ENCODE measurements at regions not wholly inside any gene's neighbourhood (a gene's known extent, or its start where the extent isn't known, plus 50 kb on each side); places are given as distances from the start of the nearest gene placed in this dataset.
"Not testable (repeated sequence)": the region's sequence is repeated elsewhere in the genome, so short reads cannot be mapped to it uniquely, and the experiment has no call there.

DNA sequence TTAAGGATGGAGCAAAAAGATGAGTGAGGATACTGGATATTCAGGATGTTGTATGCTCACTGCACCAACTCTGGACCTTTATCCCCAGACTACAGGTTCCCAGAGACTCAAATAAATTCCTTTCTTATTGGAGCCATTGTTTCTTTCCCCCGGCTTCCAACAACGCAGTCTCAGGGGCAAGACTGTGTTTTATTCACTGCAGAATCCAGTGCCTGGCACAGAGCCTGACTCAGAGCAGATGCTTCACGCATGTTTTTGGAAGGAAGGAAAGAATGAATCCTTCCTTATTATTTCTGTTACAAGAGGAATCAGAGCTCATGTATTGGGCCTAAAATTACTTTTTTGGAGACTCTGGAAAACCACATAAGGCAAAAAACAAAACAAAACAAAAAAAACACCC is 96.0 kb upstream of the VGLL4 start:
- no peak for DNase-seq

DNA sequence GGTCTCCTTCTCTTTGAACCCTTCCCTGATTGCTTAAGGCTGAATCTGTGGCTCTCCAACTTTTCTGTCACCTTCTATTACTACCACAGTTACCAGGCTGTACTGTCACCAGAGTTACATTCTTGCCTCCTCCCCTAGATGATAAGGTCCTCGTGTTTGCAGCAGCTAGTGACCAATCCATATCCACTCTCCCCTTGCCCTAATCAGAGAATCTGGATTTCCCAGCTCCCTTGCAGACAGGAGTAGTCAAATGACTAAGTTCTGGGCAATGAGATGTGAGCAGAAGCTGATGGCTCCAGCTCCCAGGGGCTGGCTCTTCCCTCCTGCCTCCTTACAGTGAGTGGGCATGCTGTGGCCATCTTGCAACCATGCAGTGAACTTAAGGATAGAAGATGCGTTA is 95.4 kb upstream of the VGLL4 start:
- DNase-seq = no peak

DNA sequence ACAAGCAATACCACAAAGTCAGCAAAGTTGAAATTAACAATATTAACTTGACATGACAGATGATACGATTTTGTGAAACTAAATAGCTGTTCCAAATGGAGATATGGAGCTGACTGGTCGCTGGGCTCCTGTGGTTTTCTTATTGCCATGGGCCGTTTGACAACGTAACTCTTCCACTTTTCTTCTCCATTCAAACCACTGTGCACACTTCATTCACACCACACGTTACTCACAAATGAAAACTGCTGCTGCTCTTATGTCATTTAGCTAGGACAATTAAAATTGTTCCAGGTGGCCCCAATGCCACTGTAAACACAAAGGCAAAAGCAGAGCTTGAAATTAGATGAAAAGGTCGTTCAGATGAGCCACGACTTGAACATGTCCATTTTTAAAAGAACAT is 94.0 kb upstream of the VGLL4 start:
- DNase-seq = no peak

DNA sequence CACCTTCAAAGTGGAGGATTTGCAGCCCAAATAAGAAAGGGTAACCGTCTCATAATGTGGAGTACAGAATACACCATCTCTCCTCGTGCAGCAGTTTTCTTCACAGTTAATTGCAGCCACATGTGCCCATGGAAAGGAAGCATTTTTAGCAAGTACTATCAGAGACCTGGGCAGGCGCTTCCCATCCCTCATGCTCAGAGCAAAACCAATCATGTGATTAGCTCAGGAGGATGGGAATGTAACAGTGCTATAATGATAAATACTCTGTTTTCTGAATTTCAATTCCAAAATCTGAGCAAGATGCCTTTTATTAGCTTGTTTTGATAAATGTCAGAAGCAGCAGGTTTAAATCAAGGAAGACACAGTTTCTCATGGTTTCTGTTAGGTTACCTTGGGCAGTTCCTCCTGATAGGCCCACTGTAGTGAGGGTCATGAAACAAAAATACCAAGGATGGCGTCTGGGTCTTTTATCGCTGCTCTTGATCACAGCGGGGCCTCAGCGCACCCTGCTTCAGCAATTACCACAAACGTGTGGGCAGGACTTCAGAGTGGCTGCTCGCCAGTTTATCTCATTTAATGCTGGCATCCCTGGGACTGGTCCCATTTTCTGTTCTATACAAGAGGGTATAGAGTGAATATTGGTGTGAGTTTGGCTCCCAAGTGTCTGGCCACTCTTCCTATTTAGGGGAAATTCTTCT is 92.6 kb upstream of the VGLL4 start:
- no peak for DNase-seq

DNA sequence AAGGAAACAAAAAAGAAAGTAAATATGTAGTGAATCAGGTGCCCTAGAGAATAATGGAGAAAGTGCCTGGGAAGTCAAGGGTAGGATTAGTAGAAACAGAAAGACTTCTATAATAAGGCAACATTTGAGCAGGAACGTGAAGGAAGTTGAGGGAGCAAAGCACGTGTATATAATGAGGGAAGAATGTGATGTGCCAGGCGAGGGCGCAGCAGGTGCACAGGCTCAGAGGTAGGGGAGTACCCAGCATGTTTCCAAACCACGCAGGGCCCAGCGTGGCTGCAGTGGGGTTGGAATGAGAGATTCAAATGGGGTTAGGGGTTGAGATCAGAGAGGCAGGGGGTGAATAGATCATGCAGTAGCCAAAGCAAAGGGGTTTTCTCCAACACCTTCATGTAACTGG is 91.9 kb upstream of the VGLL4 start:
- no peak for DNase-seq

DNA sequence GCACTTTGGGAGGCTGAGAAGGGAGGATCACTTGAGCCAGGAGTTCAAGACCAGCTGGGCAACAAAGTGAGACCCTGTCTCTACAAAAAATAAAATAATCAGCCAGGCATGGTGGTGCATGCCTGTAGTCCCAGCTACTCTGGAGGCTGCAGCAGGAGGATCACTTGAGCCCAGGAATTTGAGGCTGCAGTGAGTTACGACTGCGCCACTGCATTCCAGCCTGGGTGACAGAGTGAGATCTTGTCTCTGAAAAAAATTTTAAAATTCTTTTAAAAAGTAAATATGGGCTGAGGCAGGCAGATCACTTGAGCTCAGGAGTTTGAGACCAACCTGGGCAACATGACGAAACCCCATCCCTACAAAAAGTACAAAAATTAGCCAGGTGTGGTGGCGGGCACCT is 91.4 kb upstream of the VGLL4 start:
- not testable (repeated sequence) for DNase-seq

DNA sequence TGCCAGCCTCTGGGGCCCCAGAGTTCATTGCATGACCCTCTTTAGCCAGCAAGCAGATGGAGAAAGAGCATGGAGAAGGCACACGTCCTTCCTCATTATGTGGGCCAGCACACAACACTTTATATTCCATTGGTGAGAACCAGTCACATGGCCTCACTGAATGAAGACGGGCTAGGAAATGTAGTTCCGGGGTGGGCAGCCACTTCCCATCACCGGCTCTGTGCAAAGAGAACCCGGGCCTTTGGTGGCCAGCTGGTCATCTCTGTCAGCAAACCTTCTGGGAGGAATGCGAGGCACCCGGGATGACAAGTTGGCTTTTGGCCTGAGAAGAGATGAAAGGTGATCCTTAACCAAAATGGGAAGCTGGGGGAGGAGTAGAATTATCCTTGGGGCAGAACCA is 90.2 kb upstream of the VGLL4 start:
- DNase-seq = no peak

DNA sequence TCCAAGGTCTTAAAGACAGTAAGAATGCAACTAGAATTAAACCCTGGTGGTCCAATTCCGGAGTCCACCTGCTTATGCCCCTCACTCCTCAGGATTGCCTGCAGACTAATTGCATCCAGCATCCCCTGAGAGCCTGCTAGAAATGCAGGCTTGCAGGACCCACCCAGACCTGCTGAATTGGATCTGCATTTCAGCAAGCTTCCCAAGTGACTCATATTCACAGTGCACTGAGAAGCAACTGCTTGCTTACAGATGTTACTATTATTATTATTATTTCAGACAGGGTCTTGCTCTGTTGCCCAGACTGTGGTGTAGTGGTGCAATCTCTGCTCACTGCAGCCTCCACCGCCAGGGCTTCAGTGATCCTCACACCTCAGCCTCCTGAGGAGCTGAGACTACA is 83.5 kb upstream of the VGLL4 start:
- DNase-seq = no peak

DNA sequence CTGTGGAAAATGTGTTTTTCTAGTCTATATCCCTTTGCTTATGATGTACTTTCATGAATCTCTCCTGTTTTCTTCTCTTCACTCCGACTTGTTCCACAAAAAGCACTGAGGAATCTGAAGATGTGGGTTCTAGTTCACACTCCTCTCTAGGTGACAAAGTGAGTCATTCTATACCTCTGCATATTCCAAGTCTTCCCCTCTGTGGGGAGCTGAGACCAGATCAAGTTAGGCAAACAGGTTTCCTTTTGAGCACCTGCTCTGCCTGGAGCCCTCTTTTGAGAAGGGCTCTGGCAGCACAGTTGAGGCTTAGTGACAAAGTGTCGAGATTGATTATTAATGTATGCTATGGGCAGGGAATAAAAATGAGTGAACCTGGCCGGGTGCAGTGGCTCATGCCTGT is 82.4 kb upstream of the VGLL4 start:
- DNase-seq = no peak

DNA sequence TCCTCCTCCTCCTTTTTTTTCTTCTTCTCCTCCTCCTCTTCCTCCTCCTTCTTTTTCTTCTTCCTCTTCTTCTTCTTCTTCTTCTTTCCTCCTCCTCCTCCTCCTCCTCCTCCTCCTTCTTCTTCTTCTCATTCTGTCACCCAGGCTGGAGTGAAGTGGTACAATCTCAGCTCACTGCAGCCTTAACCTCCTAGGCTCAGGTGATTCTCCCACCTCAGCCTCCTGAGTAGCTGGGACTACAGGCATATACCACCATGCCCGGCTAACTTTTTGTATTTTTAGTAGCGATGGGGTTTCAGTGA is 81.6 kb upstream of the VGLL4 start:
- not testable (repeated sequence) for DNase-seq

DNA sequence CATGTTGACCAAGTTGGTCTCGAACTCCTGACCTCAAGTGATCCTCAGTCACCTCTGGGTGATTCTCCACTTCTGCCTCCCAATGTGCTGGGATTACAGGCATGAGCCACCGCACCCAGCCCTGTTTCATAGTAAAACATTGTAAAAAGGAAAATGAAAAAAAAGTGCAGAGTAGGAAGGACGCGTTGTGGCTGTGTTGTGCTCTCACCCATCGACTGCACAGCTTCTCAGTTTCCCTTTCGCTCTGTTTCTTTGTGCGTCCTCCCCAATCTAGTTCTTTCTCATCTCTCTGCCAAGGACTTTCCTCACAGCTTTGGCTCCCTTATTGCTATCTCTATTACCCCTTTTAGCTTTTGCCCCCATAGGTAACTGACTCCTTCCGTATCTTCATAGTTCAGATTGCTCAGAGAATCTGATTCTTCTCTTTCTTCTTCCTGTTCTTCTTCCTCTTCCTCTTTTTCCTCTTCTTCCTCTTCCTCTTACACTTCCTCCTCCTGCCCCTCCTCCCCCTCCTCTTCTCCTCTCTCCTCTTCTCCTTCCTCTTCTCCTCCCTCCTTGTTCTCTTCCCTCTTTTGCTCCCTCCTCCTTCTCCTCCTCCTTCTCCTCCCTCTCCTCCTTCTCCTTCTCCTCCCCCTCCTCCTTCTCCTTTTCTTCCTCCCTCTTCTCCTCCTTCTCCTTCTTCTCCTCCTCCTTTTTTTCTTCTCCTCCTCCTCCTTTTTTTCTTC is 81.1 kb upstream of the VGLL4 start:
- DNase-seq = no peak

DNA sequence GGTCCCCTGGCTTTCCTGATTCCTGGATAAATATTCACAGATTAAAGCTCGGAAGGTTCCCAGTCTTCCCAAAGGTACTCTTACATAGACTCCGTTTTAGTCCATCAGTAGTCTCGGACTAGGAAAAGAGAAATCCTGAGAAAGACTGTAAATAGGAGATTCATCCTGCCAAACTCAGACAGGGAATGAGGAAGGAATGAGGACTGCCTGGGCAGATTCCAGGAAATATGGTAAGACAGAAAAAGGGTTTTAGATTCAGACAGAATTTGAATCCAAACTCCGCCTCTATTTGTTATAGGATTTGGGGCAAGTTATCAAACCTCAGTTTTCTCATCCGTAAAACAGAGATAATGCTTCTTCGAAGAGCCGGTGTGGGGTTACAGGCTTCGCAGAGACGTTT is 77.8 kb upstream of the VGLL4 start:
- DNase-seq = no peak

DNA sequence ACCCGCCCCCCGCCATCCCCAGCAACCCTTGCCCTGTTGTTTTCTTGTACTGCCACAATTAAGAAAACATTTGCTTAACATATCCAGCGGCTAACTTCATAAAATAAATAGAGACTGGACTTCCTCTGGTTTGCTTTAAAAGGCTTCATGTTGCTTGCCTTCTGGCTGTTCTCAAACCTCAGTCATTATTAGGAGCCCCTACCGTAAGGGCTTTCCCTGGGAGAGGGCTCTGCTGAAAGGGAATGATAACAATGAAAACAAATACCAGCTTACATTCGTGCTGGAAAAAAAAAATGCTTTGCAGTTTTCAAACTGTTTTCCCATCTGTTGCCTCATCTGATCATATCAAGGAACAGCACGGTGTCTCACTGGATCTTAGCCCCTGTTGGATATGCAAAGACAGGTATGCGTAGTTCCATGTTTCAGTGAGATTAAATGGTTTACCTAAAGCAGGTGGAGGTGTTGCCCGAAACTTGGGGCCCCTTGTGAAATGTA is 77.2 kb upstream of the VGLL4 start:
- no peak for DNase-seq

DNA sequence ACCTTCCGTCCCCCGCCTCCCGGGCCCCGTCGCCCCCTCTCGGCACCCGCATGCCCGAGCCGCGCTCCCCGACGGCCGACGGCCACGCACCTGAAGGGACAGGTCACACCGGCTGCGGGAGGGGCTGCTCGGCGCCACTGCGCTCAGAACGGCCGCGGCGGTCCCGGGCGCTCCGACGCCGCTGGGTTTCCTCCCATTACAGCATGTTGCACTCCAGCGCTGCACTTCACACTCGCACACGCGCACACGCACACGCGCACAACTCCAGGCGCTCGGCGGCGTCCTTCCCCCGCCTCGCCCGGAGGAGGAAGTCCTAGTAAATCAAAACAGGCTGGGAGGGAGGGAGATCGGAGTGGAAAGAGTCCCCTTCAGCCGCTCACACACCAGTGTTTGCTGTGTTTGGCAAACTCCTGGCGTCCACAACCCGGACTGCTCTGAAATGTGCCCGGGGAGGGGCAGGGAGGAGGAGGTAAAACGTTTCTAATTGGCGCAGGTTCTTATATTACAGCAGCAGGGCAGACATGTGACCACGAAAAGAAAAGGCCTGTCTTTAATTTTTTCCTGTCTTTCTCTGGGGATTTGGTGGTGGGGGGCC is 76.7 kb upstream of the VGLL4 start:
- peak; percentile 35 for DNase-seq

DNA sequence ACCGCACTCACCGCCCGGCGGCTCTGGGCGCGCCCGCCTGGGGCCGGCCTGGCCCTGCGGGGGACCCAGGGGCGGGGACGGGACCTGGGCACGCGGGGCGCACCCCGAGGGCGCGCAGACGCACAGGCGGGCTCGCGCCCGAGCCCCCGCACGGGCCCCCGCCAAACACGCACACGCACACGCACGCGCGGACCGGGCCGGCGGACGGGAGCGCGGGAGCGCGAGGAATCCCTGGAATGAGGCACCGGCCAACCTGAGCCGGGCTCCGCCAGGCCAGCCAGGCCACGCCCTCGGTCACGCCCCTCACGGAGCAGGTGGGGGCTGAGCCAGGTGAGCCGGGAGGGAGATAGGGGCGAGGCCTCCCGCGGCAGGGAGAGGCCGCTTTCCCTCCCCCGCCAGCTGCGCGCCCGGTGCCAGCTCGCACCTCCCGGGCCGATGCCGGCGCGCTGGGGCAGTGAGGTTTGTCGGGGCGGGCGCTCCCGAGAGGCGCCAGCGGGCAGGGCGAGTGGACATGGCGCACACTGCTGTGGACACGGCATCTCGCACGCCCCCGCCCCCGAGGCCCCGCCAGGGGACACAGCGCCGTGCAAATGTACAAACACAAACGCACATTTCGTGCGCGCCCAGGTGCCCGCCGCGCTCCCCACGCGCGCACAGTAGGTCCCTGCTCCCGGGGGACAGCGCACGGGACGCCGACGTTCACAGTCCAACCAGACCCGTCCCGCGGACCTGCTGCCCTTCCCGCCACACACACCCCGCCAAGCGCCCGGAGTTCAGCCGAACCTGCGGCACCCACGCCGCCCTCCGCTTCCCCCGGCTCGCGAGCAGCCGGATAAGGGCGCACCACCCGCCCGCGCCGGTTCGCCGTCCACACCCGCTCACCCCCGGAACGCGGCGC is 75.9 kb upstream of the VGLL4 start:
- peak; percentile 64 for DNase-seq

DNA sequence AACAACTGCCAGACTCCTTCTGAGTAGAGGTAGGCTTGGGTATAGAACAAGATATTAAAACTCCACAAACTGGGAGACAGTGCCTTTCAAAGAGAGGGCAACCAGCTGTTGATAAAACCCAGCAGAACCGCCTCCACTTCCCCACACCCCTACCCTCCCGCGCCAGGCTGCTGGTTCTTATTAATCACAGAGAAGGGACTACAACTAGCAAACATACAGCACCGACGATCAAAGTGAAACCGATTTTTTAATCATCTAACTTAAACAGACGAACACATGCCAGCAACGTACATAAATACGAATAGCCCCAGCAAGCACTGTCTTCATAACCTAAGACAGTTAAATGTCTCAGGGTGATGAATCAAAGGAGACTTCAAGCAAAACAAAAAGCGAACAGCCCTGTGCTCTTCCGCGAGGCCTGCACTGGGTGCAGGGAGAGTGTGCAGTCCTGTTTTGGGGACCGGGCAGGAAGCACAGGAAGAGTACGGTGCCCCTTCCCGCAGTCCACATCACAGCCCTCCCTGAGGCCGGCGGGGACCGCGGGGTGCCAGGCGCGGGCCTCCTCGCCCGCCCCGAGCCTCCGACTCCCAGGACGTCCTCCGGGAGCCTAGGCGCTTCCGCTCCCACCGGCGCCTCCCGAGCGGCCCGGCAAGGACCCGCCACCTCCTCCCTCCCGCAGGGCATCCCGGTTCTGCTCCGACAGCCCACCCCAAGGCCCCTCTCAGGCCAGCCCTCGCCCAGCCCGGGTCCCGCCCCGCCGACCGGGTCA is 75.1 kb upstream of the VGLL4 start:
- peak; percentile 20 for DNase-seq

DNA sequence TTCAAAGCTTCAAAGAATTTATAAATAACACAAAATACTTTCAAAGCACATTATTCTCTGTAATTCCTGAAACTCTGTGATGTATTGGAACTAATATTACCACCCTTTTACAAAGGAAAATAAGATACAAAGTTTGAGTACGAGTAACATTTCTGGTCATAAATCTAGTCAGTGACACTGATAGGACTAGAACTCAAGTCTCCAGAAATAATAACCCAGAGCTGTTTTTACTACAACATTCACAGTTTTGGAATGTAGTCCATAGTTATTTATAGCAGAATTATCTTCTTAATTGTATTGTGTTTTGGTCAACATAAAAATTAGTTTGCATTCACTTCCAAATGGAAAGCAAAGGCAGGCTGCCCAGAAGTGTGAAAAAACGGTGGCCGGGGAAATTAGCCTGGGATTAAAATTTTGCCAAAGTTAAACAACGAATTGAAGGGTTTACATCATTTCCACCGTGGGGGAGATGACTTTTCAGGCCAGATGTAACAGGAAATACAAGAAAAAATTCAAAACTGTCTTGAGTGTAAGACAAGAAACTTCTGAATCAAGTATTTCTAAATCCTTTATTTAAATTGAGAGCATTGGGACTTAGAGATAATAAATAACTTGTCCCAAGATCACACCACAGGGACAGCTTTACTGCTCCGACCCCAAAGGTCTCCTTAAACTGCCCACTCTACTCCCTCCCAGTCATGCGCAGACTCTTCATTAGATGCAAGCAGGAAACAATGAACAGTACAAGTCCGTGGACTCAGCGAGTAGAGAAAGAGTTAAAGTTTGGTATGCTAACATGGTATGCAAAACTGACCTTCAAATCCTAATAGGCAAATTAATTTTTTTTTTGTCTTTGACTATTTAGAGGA is 74.3 kb upstream of the VGLL4 start:
- no peak for DNase-seq

DNA sequence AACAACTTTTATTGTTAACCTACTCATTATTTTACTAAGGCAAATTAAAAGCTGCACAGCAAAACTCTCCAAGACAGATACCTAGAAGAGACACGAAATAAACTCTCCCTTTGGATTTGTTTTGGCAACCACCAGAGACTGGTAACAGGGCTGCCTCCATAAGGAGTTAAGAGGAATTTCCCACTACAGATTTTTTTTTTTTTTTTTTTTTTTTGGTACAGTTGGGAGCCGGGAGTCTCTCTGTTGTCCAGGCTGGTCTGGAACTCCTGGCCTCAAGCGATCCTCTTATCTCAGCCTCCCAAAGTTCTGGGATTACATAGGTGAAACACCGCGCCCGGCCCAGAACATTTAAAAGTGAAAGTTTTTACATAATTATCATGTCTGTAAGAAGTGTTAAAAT is 73.6 kb upstream of the VGLL4 start:
- DNase-seq = no peak

DNA sequence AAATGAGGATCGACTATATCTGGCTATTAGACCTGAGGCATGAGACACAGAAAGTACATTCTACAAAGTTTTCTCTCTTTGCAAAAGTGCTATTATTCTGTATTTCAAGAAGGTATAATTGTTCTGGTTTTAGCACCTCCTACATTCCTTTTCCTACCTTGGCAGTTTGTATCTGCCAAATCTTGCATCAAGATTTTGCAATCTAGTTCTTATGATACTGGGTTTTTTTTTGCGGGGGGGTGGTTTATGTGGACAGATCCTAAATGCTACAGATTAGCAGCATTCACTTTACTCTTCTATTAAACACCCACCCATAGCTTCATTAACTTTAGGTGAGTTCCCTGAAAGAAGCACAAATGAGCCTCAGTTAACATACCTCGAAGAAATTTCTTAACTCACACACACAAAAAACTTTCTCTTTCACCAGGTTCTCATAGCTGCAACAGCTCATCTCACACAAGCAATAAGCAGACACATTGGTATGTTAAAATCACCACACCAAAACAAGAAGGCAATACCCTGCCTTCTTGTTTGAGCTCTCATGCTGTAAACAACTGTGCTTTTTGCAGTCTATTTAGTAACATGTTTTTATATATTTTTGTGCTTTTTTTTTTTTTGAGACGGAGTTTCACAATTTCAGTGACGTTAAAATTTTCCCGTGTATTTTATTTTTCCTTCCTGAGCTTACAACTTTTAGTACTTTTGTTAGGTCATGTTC is 73.0 kb upstream of the VGLL4 start:
- no peak for DNase-seq

DNA sequence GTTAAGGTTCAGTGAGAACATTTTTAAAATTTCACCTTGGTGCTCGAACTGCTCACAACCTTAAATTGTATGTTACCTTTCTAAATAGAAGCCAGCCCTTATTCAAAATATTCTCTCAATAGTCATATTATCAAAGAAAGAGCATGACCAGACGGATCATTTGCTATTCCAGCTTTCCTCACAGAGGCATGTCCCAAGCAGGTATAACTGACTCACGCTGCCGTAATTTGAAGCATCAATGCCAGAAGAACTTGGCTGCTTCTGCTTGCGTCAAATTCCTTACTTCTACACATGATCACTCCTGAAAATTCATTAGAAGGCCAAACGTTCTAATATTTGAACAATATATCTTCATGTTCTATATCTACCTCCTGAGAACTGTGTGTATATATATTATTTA is 69.5 kb upstream of the VGLL4 start:
- DNase-seq = no peak

DNA sequence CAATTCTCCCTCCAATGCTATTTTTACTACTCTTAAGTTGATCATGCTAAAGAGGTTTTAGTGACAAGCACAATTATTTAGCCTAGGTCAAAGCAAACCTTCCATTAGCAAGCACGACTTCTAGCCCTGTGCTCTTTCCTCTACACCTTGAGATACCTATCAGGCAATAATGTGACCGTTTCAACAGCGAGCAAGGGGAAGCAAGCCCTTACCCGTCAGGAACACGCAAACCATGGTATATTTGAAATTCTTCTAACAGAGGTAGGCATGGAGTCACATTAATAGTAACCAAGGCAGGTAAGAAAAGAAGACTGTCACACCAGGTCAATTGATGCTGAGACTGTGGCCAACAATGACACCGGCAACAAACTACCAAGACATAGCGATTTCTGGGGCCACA is 68.9 kb upstream of the VGLL4 start:
- no peak for DNase-seq

Data from NCI-H748 treated with DMSO at 0.1 percent for 48 hours (cell line).